ENCODE measurements at regions not wholly inside any gene's neighbourhood (a gene's known extent, or its start where the extent isn't known, plus 50 kb on each side); places are given as distances from the start of the nearest gene placed in this dataset.

- TF ChIP-seq CTCF (conservative IDR thresholded peaks at IDR 0.05 in 1 of 2, IDR thresholded peaks at IDR 0.05 in 1 of 2; ENCODE audit: extremely low read depth in 1 of 2, insufficient read depth in 1 of 2, low read depth in 1 of 2, low read length in 2 of 2) (no peak), EZH2 (IDR thresholded peaks at IDR 0.05; ENCODE audit: borderline replicate concordance, low read length) (no peak)
These were observed 1778.5 kb upstream of the ACO1 start for GRCh38 chr9:30605936-30606335.

All from mammary epithelial cell (primary cell).